OCI-LY7 (cell line): ENCODE measurements at regions not wholly inside any gene's neighbourhood (a gene's known extent, or its start where the extent isn't known, plus 50 kb on each side); places are given as distances from the start of the nearest gene placed in this dataset.

Source experiments
- BruUV-seq: library from RNA; stranded (reverse); fragments of 400-500 nt; replicated peaks from 2 replicates; lab custom pipeline; 2021; lab: Mats Ljungman, UMichigan
- CTCF ChIA-PET: fragments of 300-600 bp; sonication (Branson Sonifier 250); formaldehyde crosslinking; loops from one replicate; lab custom pipeline; 2022; ENCODE audit warnings: antibody characterized with exemption; ENCODE audit not compliant: unreplicated experiment; lab: Charles Lee
- POLR2A ChIA-PET: fragments of 300-600 bp; sonication (Branson Sonifier 250); formaldehyde crosslinking; loops from one replicate; lab custom pipeline; 2022; ENCODE audit warnings: antibody characterized with exemption; lab: Charles Lee
- DNase-seq: peaks from one replicate; pipeline ENCODE4 v3.0.0-alpha.2; 2015; ENCODE audit warnings: low spot score
- H2AFZ ChIP-seq: fragments of 200-600 bp; sonication (generic), shearing (Covaris generic); 2 replicates; pipeline ENCODE4 v1.6.1; 2014; ENCODE audit warnings: mild to moderate bottlenecking, antibody characterized with exemption, low read length, moderate library complexity
- H3K27ac ChIP-seq: fragments of 200-600 bp; sonication (generic); 2 replicates; pipeline ENCODE4 v1.5.1; 2014; ENCODE audit warnings: mixed run types, low read depth, mild to moderate bottlenecking, moderate library complexity, low read length, inconsistent platforms; ENCODE audit not compliant: poor library complexity, severe bottlenecking
- H3K36me3 ChIP-seq: fragments of 200-600 bp; sonication (generic); 2 replicates; pipeline ENCODE4 v1.6.1; 2014; ENCODE audit warnings: mild to moderate bottlenecking, antibody characterized with exemption, low read length, moderate library complexity, mixed read lengths; ENCODE audit not compliant: insufficient read depth
- H3K4me1 ChIP-seq: fragments of 200-600 bp; sonication (generic); 2 replicates; pipeline ENCODE4 v1.5.1; 2014; ENCODE audit warnings: mild to moderate bottlenecking, low read length; ENCODE audit not compliant: insufficient read depth, poor library complexity, severe bottlenecking
- H3K4me2 ChIP-seq: fragments of 200-600 bp; sonication (generic); 2 replicates; pipeline ENCODE4 v1.6.1; 2014; ENCODE audit warnings: mild to moderate bottlenecking, low read length
- H3K4me3 ChIP-seq: fragments of 200-600 bp; sonication (generic); 2 replicates; pipeline ENCODE4 v1.5.1; 2014; ENCODE audit warnings: mild to moderate bottlenecking, low read depth, low read length; ENCODE audit not compliant: poor library complexity, severe bottlenecking
- H3K79me2 ChIP-seq: fragments of 200-600 bp; sonication (generic); 2 replicates; pipeline ENCODE4 v1.6.1; 2016; ENCODE audit warnings: low read depth, mild to moderate bottlenecking, low read length, moderate library complexity, mixed read lengths; ENCODE audit not compliant: insufficient read depth
- H3K9me2 ChIP-seq: fragments of 200-600 bp; sonication (generic); 2 replicates; pipeline ENCODE4 v1.6.1; 2016; ENCODE audit warnings: mild to moderate bottlenecking, low read length, mixed read lengths; ENCODE audit not compliant: insufficient read depth
- H3K9me3 ChIP-seq: fragments of 200-600 bp; sonication (generic); 2 replicates; pipeline ENCODE4 v1.6.1; 2014; ENCODE audit warnings: mild to moderate bottlenecking, mixed run types, low read length, mixed read lengths
- H4K20me1 ChIP-seq: fragments of 200-600 bp; sonication (generic); 2 replicates; pipeline ENCODE4 v1.6.1; 2014; ENCODE audit warnings: mild to moderate bottlenecking, antibody characterized with exemption, low read length, moderate library complexity, mixed read lengths; ENCODE audit not compliant: insufficient read depth
- CTCF ChIP-seq: fragments of 200-600 bp; sonication (generic); conservative IDR thresholded peaks from 2 replicates; pipeline ENCODE4 v1.5.1; 2014; ENCODE audit warnings: mild to moderate bottlenecking, antibody characterized with exemption, low read length, moderate library complexity, mixed read lengths
- EZH2phosphoT487 ChIP-seq: fragments of 200-600 bp; sonication (generic); IDR thresholded peaks from 2 replicates; pipeline ENCODE4 v1.6.1; 2018; ENCODE audit warnings: low read depth, borderline replicate concordance, mild to moderate bottlenecking, mixed run types, antibody characterized with exemption, low read length, moderate library complexity, mixed read lengths
- intact Hi-C: fragments of 100-400 bp; cut with micrococcal nuclease; formaldehyde crosslinking; loops from one replicate; pipeline ENCODE4 v1.10.0; 2022; ENCODE audit not compliant: unreplicated experiment

- no peak overlapping the region for H3K4me3 ChIP-seq
- H2AFZ ChIP-seq: no peak overlapping the region
- no TSS peak for BruUV-seq
- DNase-seq: no peak
- H3K9me2 ChIP-seq: no peaks in the 10 kb centered on the region
- POLR2A ChIA-PET: no interaction called here
- H3K4me2 ChIP-seq: no peak overlapping the region
- CTCF ChIA-PET: no interaction called here
- no peaks in the 10 kb centered on the region for H3K9me3 ChIP-seq
- TF ChIP-seq EZH2phosphoT487 (no peak), CTCF (no peak)
- intact Hi-C loops: no loop called here
- no peak overlapping the region for H3K27ac ChIP-seq
- H3K4me1 ChIP-seq: no peaks in the 10 kb centered on the region
- H4K20me1 ChIP-seq: no peaks in the 10 kb centered on the region
- no peaks in the 10 kb centered on the region for H3K36me3 ChIP-seq
- H3K79me2 ChIP-seq: no peaks in the 10 kb centered on the region
Observed at GRCh38 chr9:86846656-86847055, 100.7 kb downstream of the GAS1 start.

GRCh38 chr9:86843206-86843605, 104.1 kb downstream of the GAS1 start:
- intact Hi-C loops: no loop called here
- Histone ChIP-seq H3K27ac (no peak overlapping the region), H3K9me2 (no peaks in the 10 kb centered on the region), H4K20me1 (no peaks in the 10 kb centered on the region), H3K4me2 (no peak overlapping the region), H3K36me3 (no peaks in the 10 kb centered on the region), H2AFZ (no peak overlapping the region), H3K4me3 (no peak overlapping the region), H3K79me2 (no peaks in the 10 kb centered on the region), H3K9me3 (no peaks in the 10 kb centered on the region), H3K4me1 (no peaks in the 10 kb centered on the region)
- TF ChIP-seq EZH2phosphoT487 (no peak), CTCF (no peak)
- no peak for DNase-seq
- ChIA-PET CTCF (no interaction called here), POLR2A (interaction anchor here (1.1 kb wide), 1 partner anchor 14 kb away, joined by 4 read pairs; no protein-coding TSS in a partner anchor)
- BruUV-seq: no TSS peak

GRCh38 chr9:86842573-86842972, 104.7 kb downstream of the GAS1 start:
- no peaks in the 10 kb centered on the region for H3K36me3 ChIP-seq
- no peaks in the 10 kb centered on the region for H4K20me1 ChIP-seq
- no peak for DNase-seq
- no peak overlapping the region for H3K4me3 ChIP-seq
- CTCF ChIA-PET: interaction anchor here (0.9 kb wide), 1 partner anchor 14 kb away, joined by 3 read pairs; no protein-coding TSS in a partner anchor
- no peak for TF ChIP-seq EZH2phosphoT487
- TF ChIP-seq CTCF: no peak
- no peak overlapping the region for H3K27ac ChIP-seq
- BruUV-seq: no TSS peak
- H3K4me1 ChIP-seq: no peaks in the 10 kb centered on the region
- intact Hi-C loops: no loop called here
- POLR2A ChIA-PET: no interaction called here
- no peaks in the 10 kb centered on the region for H3K79me2 ChIP-seq
- H3K4me2 ChIP-seq: no peak overlapping the region
- H3K9me3 ChIP-seq: no peaks in the 10 kb centered on the region
- no peaks in the 10 kb centered on the region for H3K9me2 ChIP-seq
- no peak overlapping the region for H2AFZ ChIP-seq
